ENCODE measurements at regions not wholly inside any gene's neighbourhood (a gene's known extent, or its start where the extent isn't known, plus 50 kb on each side); places are given as distances from the start of the nearest gene placed in this dataset.

DNA sequence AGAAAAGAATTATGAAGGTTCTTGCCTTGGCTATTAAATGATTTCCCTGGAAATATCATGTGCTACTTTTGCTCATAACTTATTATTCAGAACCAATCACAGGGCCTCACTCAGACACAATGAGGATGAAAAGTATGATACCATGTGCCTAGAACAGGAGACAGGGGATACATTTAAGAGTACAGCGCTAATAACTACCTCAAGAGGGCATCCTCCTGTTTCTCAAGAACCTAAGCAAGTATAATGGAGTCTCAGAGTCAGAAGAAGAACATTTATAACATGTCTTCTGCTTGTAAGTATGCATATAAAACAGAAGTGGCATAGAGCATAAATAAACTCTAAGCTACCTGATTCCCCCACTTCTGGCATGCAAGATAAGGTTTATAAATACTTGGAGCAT, 125.4 kb upstream of the MME start:
- Histone ChIP-seq H3K36me3 (ENCODE audit: control insufficient read depth in 2 of 2, insufficient read depth in 2 of 2, low read length in 2 of 2) (no peaks in the 10 kb centered on the region), H3K27me3 (ENCODE audit: control insufficient read depth in 2 of 2, insufficient read depth in 2 of 2, low read length in 2 of 2) (no peaks in the 10 kb centered on the region), H3K9me3 (ENCODE audit: control insufficient read depth in 2 of 2, low read length in 2 of 2) (no peaks in the 10 kb centered on the region), H3K9ac (ENCODE audit: low read depth in 1 of 2, low read length in 2 of 2) (no peak overlapping the region), H3K4me1 (ENCODE audit: control insufficient read depth in 2 of 2, insufficient read depth in 2 of 2, low read length in 2 of 2) (no peaks in the 10 kb centered on the region), H3K27ac (ENCODE audit: low read depth in 2 of 2, low read length in 2 of 2) (no peak overlapping the region), H3K4me3 (ENCODE audit: low read length in 2 of 2) (no peak overlapping the region)

DNA sequence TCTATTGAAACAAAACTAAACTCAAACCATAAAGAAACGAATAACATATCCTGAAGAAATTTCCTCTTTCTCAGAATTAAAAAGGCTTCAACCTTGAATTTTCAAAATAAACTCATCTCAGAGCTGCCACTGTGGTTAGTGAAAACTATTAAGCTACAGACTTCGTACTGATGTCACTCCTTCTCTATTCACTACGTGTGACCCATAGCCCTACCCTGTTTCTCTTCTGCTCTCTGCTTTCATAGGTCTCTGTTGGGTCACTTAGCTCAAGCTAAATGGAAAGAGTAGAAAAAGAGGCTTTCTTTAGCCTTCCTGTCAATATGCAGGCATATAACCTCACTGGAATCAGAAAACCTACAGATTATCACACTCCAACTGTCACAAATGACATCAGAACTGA, 126.6 kb upstream of the MME start:
- no peak overlapping the region for H3K27ac ChIP-seq (ENCODE audit: low read depth in 2 of 2, low read length in 2 of 2)
- no peaks in the 10 kb centered on the region for H3K4me1 ChIP-seq (ENCODE audit: control insufficient read depth in 2 of 2, insufficient read depth in 2 of 2, low read length in 2 of 2)
- no peaks in the 10 kb centered on the region for H3K36me3 ChIP-seq (ENCODE audit: control insufficient read depth in 2 of 2, insufficient read depth in 2 of 2, low read length in 2 of 2)
- H3K4me3 ChIP-seq (ENCODE audit: low read length in 2 of 2), result no peak overlapping the region
- no peak overlapping the region for H3K9ac ChIP-seq (ENCODE audit: low read depth in 1 of 2, low read length in 2 of 2)
- no peaks in the 10 kb centered on the region for H3K27me3 ChIP-seq (ENCODE audit: control insufficient read depth in 2 of 2, insufficient read depth in 2 of 2, low read length in 2 of 2)
- no peaks in the 10 kb centered on the region for H3K9me3 ChIP-seq (ENCODE audit: control insufficient read depth in 2 of 2, low read length in 2 of 2)

GRCh38 chr3:154952553-154952952, 127.6 kb upstream of the MME start:
- H3K27ac ChIP-seq (ENCODE audit: low read depth in 2 of 2, low read length in 2 of 2), result no peak overlapping the region
- no peak overlapping the region for H3K4me3 ChIP-seq (ENCODE audit: low read length in 2 of 2)
- no peaks in the 10 kb centered on the region for H3K9me3 ChIP-seq (ENCODE audit: control insufficient read depth in 2 of 2, low read length in 2 of 2)
- no peak overlapping the region for H3K9ac ChIP-seq (ENCODE audit: low read depth in 1 of 2, low read length in 2 of 2)
- H3K4me1 ChIP-seq (ENCODE audit: control insufficient read depth in 2 of 2, insufficient read depth in 2 of 2, low read length in 2 of 2), result no peaks in the 10 kb centered on the region
- H3K36me3 ChIP-seq (ENCODE audit: control insufficient read depth in 2 of 2, insufficient read depth in 2 of 2, low read length in 2 of 2), result no peaks in the 10 kb centered on the region
- H3K27me3 ChIP-seq (ENCODE audit: control insufficient read depth in 2 of 2, insufficient read depth in 2 of 2, low read length in 2 of 2), result no peaks in the 10 kb centered on the region

GRCh38 chr3:154943981-154944380, 136.1 kb upstream of the MME start:
- Histone ChIP-seq H3K9ac (ENCODE audit: low read depth in 1 of 2, low read length in 2 of 2) (no peak overlapping the region), H3K36me3 (ENCODE audit: control insufficient read depth in 2 of 2, insufficient read depth in 2 of 2, low read length in 2 of 2) (no peaks in the 10 kb centered on the region), H3K9me3 (ENCODE audit: control insufficient read depth in 2 of 2, low read length in 2 of 2) (no peaks in the 10 kb centered on the region), H3K4me3 (ENCODE audit: low read length in 2 of 2) (no peak overlapping the region), H3K27me3 (ENCODE audit: control insufficient read depth in 2 of 2, insufficient read depth in 2 of 2, low read length in 2 of 2) (no peaks in the 10 kb centered on the region), H3K27ac (ENCODE audit: low read depth in 2 of 2, low read length in 2 of 2) (no peak overlapping the region), H3K4me1 (ENCODE audit: control insufficient read depth in 2 of 2, insufficient read depth in 2 of 2, low read length in 2 of 2) (no peaks in the 10 kb centered on the region)

GRCh38 chr3:154942827-154943226, 137.3 kb upstream of the MME start:
- Histone ChIP-seq H3K4me1 (ENCODE audit: control insufficient read depth in 2 of 2, insufficient read depth in 2 of 2, low read length in 2 of 2) (no peaks in the 10 kb centered on the region), H3K36me3 (ENCODE audit: control insufficient read depth in 2 of 2, insufficient read depth in 2 of 2, low read length in 2 of 2) (no peaks in the 10 kb centered on the region), H3K9ac (ENCODE audit: low read depth in 1 of 2, low read length in 2 of 2) (no peak overlapping the region), H3K27me3 (ENCODE audit: control insufficient read depth in 2 of 2, insufficient read depth in 2 of 2, low read length in 2 of 2) (no peaks in the 10 kb centered on the region), H3K4me3 (ENCODE audit: low read length in 2 of 2) (no peak overlapping the region), H3K9me3 (ENCODE audit: control insufficient read depth in 2 of 2, low read length in 2 of 2) (no peaks in the 10 kb centered on the region), H3K27ac (ENCODE audit: low read depth in 2 of 2, low read length in 2 of 2) (no peak overlapping the region)

DNA sequence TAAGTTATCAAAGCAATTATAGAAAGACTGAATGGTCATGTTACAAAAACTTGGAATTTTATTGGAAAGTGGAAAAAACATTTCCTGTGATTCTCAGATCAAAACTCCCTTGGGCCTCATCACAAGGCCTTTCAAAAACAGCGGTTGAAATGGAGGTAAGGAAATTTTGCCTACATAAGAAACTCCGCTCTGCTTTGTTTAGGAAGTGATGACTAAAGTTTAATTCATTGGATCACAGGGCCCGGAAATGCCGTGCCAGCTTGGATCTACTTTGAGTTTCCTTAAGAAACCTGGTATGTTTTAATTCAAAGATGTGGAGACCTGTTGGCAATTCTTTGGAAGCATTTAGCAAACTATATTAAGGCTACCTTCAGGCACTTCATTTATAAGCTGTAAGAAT, 143.9 kb upstream of the MME start:
- Histone ChIP-seq H3K4me3 (ENCODE audit: low read length in 2 of 2) (no peak overlapping the region), H3K9ac (ENCODE audit: low read depth in 1 of 2, low read length in 2 of 2) (no peak overlapping the region), H3K27ac (ENCODE audit: low read depth in 2 of 2, low read length in 2 of 2) (no peak overlapping the region), H3K27me3 (ENCODE audit: control insufficient read depth in 2 of 2, insufficient read depth in 2 of 2, low read length in 2 of 2) (no peaks in the 10 kb centered on the region), H3K36me3 (ENCODE audit: control insufficient read depth in 2 of 2, insufficient read depth in 2 of 2, low read length in 2 of 2) (no peaks in the 10 kb centered on the region), H3K4me1 (ENCODE audit: control insufficient read depth in 2 of 2, insufficient read depth in 2 of 2, low read length in 2 of 2) (no peaks in the 10 kb centered on the region), H3K9me3 (ENCODE audit: control insufficient read depth in 2 of 2, low read length in 2 of 2) (no peaks in the 10 kb centered on the region)

GRCh38 chr3:154933581-154933980, 146.5 kb upstream of the MME start:
- H3K9ac ChIP-seq (ENCODE audit: low read depth in 1 of 2, low read length in 2 of 2), result no peak overlapping the region
- no peak overlapping the region for H3K27ac ChIP-seq (ENCODE audit: low read depth in 2 of 2, low read length in 2 of 2)
- H3K36me3 ChIP-seq (ENCODE audit: control insufficient read depth in 2 of 2, insufficient read depth in 2 of 2, low read length in 2 of 2), result no peaks in the 10 kb centered on the region
- no peaks in the 10 kb centered on the region for H3K9me3 ChIP-seq (ENCODE audit: control insufficient read depth in 2 of 2, low read length in 2 of 2)
- no peak overlapping the region for H3K4me3 ChIP-seq (ENCODE audit: low read length in 2 of 2)
- H3K4me1 ChIP-seq (ENCODE audit: control insufficient read depth in 2 of 2, insufficient read depth in 2 of 2, low read length in 2 of 2), result no peaks in the 10 kb centered on the region
- H3K27me3 ChIP-seq (ENCODE audit: control insufficient read depth in 2 of 2, insufficient read depth in 2 of 2, low read length in 2 of 2), result no peaks in the 10 kb centered on the region

DNA sequence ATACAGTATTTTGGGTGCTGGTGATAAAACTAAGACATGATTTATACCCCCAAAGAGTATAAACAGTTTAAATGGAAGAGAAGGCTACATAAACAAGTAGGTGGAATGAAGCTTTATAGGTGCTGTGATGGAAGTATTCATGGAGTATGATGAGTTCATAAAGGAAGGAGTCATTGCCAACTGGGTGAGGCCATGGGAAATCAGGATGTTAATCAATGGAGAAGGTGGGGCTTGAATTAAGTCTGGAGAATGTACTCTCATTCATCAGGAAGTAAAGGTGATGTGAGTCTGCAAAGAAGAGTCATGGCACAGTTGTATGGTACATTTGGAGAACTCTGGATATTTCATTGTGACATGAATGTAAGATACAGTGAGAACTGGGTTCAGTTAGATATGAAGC, 147.5 kb upstream of the MME start:
- Histone ChIP-seq H3K4me3 (ENCODE audit: low read length in 2 of 2) (no peak overlapping the region), H3K4me1 (ENCODE audit: control insufficient read depth in 2 of 2, insufficient read depth in 2 of 2, low read length in 2 of 2) (no peaks in the 10 kb centered on the region), H3K9ac (ENCODE audit: low read depth in 1 of 2, low read length in 2 of 2) (no peak overlapping the region), H3K27me3 (ENCODE audit: control insufficient read depth in 2 of 2, insufficient read depth in 2 of 2, low read length in 2 of 2) (no peaks in the 10 kb centered on the region), H3K27ac (ENCODE audit: low read depth in 2 of 2, low read length in 2 of 2) (no peak overlapping the region), H3K9me3 (ENCODE audit: control insufficient read depth in 2 of 2, low read length in 2 of 2) (no peaks in the 10 kb centered on the region), H3K36me3 (ENCODE audit: control insufficient read depth in 2 of 2, insufficient read depth in 2 of 2, low read length in 2 of 2) (no peaks in the 10 kb centered on the region)

DNA sequence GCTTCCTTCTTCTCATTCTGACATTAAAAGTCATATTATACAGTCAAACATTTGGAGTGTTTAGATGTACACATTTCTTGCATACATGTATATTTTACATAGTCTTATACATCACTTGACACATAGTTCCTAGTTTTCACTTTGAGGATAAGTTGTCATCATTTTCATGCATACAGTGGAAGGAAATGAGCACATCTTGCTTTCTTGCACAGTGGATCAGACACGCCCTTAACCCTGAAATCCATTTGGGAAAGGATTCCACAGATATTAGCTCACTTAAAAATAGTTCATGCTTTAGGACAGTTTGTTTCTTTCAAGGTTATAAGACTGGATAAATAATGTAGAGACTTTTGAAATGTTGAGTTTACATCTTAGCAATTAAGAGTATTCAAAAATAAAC, 148.6 kb upstream of the MME start:
- Histone ChIP-seq H3K9me3 (ENCODE audit: control insufficient read depth in 2 of 2, low read length in 2 of 2) (no peaks in the 10 kb centered on the region), H3K36me3 (ENCODE audit: control insufficient read depth in 2 of 2, insufficient read depth in 2 of 2, low read length in 2 of 2) (no peaks in the 10 kb centered on the region)

DNA sequence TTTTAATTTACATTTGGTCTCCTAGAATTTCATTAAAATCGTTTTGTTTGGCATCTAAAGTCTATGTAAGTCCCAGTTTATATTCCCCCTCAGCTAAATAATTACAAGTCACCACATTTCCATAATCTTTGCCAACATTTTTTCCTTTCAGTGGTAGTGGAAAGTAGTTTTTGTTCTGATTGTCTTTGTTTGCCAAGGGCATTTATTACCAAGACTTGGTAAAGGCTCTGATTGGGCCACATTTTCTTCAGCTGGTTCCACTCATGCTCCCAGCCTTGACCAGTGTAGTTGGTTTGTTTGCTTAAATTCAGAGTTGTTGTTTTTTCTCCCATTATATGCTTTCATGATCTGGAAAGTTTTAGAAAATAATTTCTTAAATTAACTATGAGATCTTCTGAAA, 153.4 kb upstream of the MME start:
- Histone ChIP-seq H3K4me1 (ENCODE audit: control insufficient read depth in 2 of 2, insufficient read depth in 2 of 2, low read length in 2 of 2) (no peaks in the 10 kb centered on the region), H3K36me3 (ENCODE audit: control insufficient read depth in 2 of 2, insufficient read depth in 2 of 2, low read length in 2 of 2) (no peaks in the 10 kb centered on the region)

More for the DNA sequence above, 148.6 kb upstream of the MME start:
- no peaks in the 10 kb centered on the region for H3K27me3 ChIP-seq (ENCODE audit: control insufficient read depth in 2 of 2, insufficient read depth in 2 of 2, low read length in 2 of 2)
- H3K27ac ChIP-seq (ENCODE audit: low read depth in 2 of 2, low read length in 2 of 2), result no peak overlapping the region
- H3K4me1 ChIP-seq (ENCODE audit: control insufficient read depth in 2 of 2, insufficient read depth in 2 of 2, low read length in 2 of 2), result no peaks in the 10 kb centered on the region
- H3K4me3 ChIP-seq (ENCODE audit: low read length in 2 of 2), result no peak overlapping the region
- H3K9ac ChIP-seq (ENCODE audit: low read depth in 1 of 2, low read length in 2 of 2), result no peak overlapping the region

GRCh38 chr3:154921351-154921750, 158.8 kb upstream of the MME start:
- Histone ChIP-seq H3K36me3 (ENCODE audit: control insufficient read depth in 2 of 2, insufficient read depth in 2 of 2, low read length in 2 of 2) (no peaks in the 10 kb centered on the region), H3K9ac (ENCODE audit: low read depth in 1 of 2, low read length in 2 of 2) (no peak overlapping the region), H3K4me1 (ENCODE audit: control insufficient read depth in 2 of 2, insufficient read depth in 2 of 2, low read length in 2 of 2) (no peaks in the 10 kb centered on the region), H3K4me3 (ENCODE audit: low read length in 2 of 2) (no peak overlapping the region), H3K9me3 (ENCODE audit: control insufficient read depth in 2 of 2, low read length in 2 of 2) (no peaks in the 10 kb centered on the region), H3K27me3 (ENCODE audit: control insufficient read depth in 2 of 2, insufficient read depth in 2 of 2, low read length in 2 of 2) (no peaks in the 10 kb centered on the region), H3K27ac (ENCODE audit: low read depth in 2 of 2, low read length in 2 of 2) (no peak overlapping the region)

More for the DNA sequence above, 153.4 kb upstream of the MME start:
- no peak overlapping the region for H3K9ac ChIP-seq (ENCODE audit: low read depth in 1 of 2, low read length in 2 of 2)
- H3K9me3 ChIP-seq (ENCODE audit: control insufficient read depth in 2 of 2, low read length in 2 of 2), result no peaks in the 10 kb centered on the region
- no peak overlapping the region for H3K27ac ChIP-seq (ENCODE audit: low read depth in 2 of 2, low read length in 2 of 2)
- no peaks in the 10 kb centered on the region for H3K27me3 ChIP-seq (ENCODE audit: control insufficient read depth in 2 of 2, insufficient read depth in 2 of 2, low read length in 2 of 2)
- H3K4me3 ChIP-seq (ENCODE audit: low read length in 2 of 2), result no peak overlapping the region
